GM19395 (cell line): ENCODE measurements at regions not wholly inside any gene's neighbourhood (a gene's known extent, or its start where the extent isn't known, plus 50 kb on each side); places are given as distances from the start of the nearest gene placed in this dataset.

ENCODE experiments used
- ATAC-seq: cut with Tn5 transposase; IDR thresholded peaks from one replicate; pipeline ENCODE4 v1.9.1; 2021; ENCODE audit warnings: mild to moderate bottlenecking, moderate library complexity; ENCODE audit not compliant: unreplicated experiment

- no peak for ATAC-seq
These were observed 563.0 kb downstream of the SOX6 start for GRCh38 chr11:15793043-15793996.

- no peak for ATAC-seq
These were observed 561.8 kb downstream of the SOX6 start for GRCh38 chr11:15794361-15795150.

- ATAC-seq = no peak
These were observed 561.0 kb downstream of the SOX6 start for GRCh38 chr11:15795378-15795777.

GRCh38 chr11:15800111-15800800, 556.1 kb downstream of the SOX6 start:
- no peak for ATAC-seq

GRCh38 chr11:15801126-15801525, 555.2 kb downstream of the SOX6 start:
- no peak for ATAC-seq

- no peak for ATAC-seq
These were observed 554.7 kb downstream of the SOX6 start for GRCh38 chr11:15801616-15802015.

- ATAC-seq = no peak
These were observed 550.6 kb downstream of the SOX6 start for GRCh38 chr11:15805726-15806125.

- ATAC-seq = no peak
These were observed 550.1 kb downstream of the SOX6 start for GRCh38 chr11:15806217-15806616.

- no peak for ATAC-seq
These were observed 548.5 kb downstream of the SOX6 start for GRCh38 chr11:15807827-15808226.

GRCh38 chr11:15810082-15810481, 546.3 kb downstream of the SOX6 start:
- no peak for ATAC-seq

- no peak for ATAC-seq
These were observed 545.8 kb downstream of the SOX6 start for GRCh38 chr11:15810525-15810924.

GRCh38 chr11:15815246-15816195, 540.8 kb downstream of the SOX6 start:
- ATAC-seq = no peak

- no peak for ATAC-seq
These were observed 540.0 kb downstream of the SOX6 start for GRCh38 chr11:15816260-15816871.

- ATAC-seq = no peak
These were observed 539.3 kb downstream of the SOX6 start for GRCh38 chr11:15817001-15817400.

- ATAC-seq = no peak
These were observed 538.1 kb downstream of the SOX6 start for GRCh38 chr11:15818132-15818842.

GRCh38 chr11:15819679-15820286, 536.6 kb downstream of the SOX6 start:
- ATAC-seq = peak; percentile 73

GRCh38 chr11:15821451-15821850, 534.9 kb downstream of the SOX6 start:
- no peak for ATAC-seq

- no peak for ATAC-seq
These were observed 532.3 kb downstream of the SOX6 start for GRCh38 chr11:15824060-15824459.
